ENCODE measurements at regions not wholly inside any gene's neighbourhood (a gene's known extent, or its start where the extent isn't known, plus 50 kb on each side); places are given as distances from the start of the nearest gene placed in this dataset.
"Not testable (repeated sequence)": the region's sequence is repeated elsewhere in the genome, so short reads cannot be mapped to it uniquely, and the experiment has no call there.

GRCh38 chr14:40981247-40981646 lies 625.4 kb upstream of the LRFN5 start:
- intact Hi-C loops (cut with DNase I): no loop called here
- no peak for DNase-seq (ENCODE audit: low spot score)

- DNase-seq (ENCODE audit: low spot score); intact Hi-C loops (cut with DNase I): not testable (repeated sequence)
Measured at GRCh38 chr14:40960257-40960656, 646.4 kb upstream of the LRFN5 start.

- intact Hi-C loops (cut with DNase I): no loop called here
- no peak for DNase-seq (ENCODE audit: low spot score)
Measured at GRCh38 chr14:40955131-40955505, 651.6 kb upstream of the LRFN5 start.

GRCh38 chr14:40954448-40955130 lies 652.1 kb upstream of the LRFN5 start:
- intact Hi-C loops (cut with DNase I); DNase-seq (ENCODE audit: low spot score): not testable (repeated sequence)

GRCh38 chr14:40944521-40944920 lies 662.2 kb upstream of the LRFN5 start:
- no peak for DNase-seq (ENCODE audit: low spot score)
- intact Hi-C loops (cut with DNase I): no loop called here

- intact Hi-C loops (cut with DNase I): no loop called here
- DNase-seq (ENCODE audit: low spot score): no peak
Measured at GRCh38 chr14:40936861-40937260, 669.8 kb upstream of the LRFN5 start.

- DNase-seq (ENCODE audit: low spot score): no peak
- intact Hi-C loops (cut with DNase I): no loop called here
Measured at GRCh38 chr14:40920380-40920779, 686.3 kb upstream of the LRFN5 start.

- intact Hi-C loops (cut with DNase I): no loop called here
- DNase-seq (ENCODE audit: low spot score): no peak
Measured at GRCh38 chr14:40911141-40911540, 695.5 kb upstream of the LRFN5 start.

- intact Hi-C loops (cut with DNase I): no loop called here
- DNase-seq (ENCODE audit: low spot score): no peak
Measured at GRCh38 chr14:40909906-40910305, 696.8 kb upstream of the LRFN5 start.

- intact Hi-C loops (cut with DNase I): no loop called here
- no peak for DNase-seq (ENCODE audit: low spot score)
Measured at GRCh38 chr14:40903709-40904108, 703.0 kb upstream of the LRFN5 start.

- intact Hi-C loops (cut with DNase I): no loop called here
- DNase-seq (ENCODE audit: low spot score): no peak
Measured at GRCh38 chr14:40899435-40899834, 707.2 kb upstream of the LRFN5 start.

- intact Hi-C loops (cut with DNase I): no loop called here
- no peak for DNase-seq (ENCODE audit: low spot score)
Measured at GRCh38 chr14:40894846-40895245, 711.8 kb upstream of the LRFN5 start.

GRCh38 chr14:40889126-40889525 lies 717.5 kb upstream of the LRFN5 start:
- no peak for DNase-seq (ENCODE audit: low spot score)
- intact Hi-C loops (cut with DNase I): no loop called here

GRCh38 chr14:40887912-40888311 lies 718.8 kb upstream of the LRFN5 start:
- intact Hi-C loops (cut with DNase I): no loop called here
- no peak for DNase-seq (ENCODE audit: low spot score)

- intact Hi-C loops (cut with DNase I): no loop called here
- no peak for DNase-seq (ENCODE audit: low spot score)
Measured at GRCh38 chr14:40870252-40870651, 736.4 kb upstream of the LRFN5 start.

- no peak for DNase-seq (ENCODE audit: low spot score)
- intact Hi-C loops (cut with DNase I): no loop called here
Measured at GRCh38 chr14:40859055-40859454, 747.6 kb upstream of the LRFN5 start.

- intact Hi-C loops (cut with DNase I): no loop called here
- DNase-seq (ENCODE audit: low spot score): no peak
Measured at GRCh38 chr14:40855343-40855742, 751.3 kb upstream of the LRFN5 start.

GRCh38 chr14:40850191-40850590 lies 756.5 kb upstream of the LRFN5 start:
- intact Hi-C loops (cut with DNase I): no loop called here
- DNase-seq (ENCODE audit: low spot score): no peak

- intact Hi-C loops (cut with DNase I): no loop called here
- DNase-seq (ENCODE audit: low spot score): no peak
Measured at GRCh38 chr14:40847480-40847879, 759.2 kb upstream of the LRFN5 start.

- DNase-seq (ENCODE audit: low spot score): no peak
- intact Hi-C loops (cut with DNase I): no loop called here
Measured at GRCh38 chr14:40842816-40843215, 763.9 kb upstream of the LRFN5 start.

- DNase-seq (ENCODE audit: low spot score): no peak
- intact Hi-C loops (cut with DNase I): no loop called here
Measured at GRCh38 chr14:40841886-40842285, 764.8 kb upstream of the LRFN5 start.

- intact Hi-C loops (cut with DNase I): no loop called here
- no peak for DNase-seq (ENCODE audit: low spot score)
Measured at GRCh38 chr14:40838601-40839000, 768.1 kb upstream of the LRFN5 start.

Data from cardiac septum (tissue), 1 donor.